Effector memory CD8-positive, alpha-beta T cell (primary cell): ENCODE measurements at regions not wholly inside any gene's neighbourhood (a gene's known extent, or its start where the extent isn't known, plus 50 kb on each side); places are given as distances from the start of the nearest gene placed in this dataset.
"Not testable (repeated sequence)": the region's sequence is repeated elsewhere in the genome, so short reads cannot be mapped to it uniquely, and the experiment has no call there.

Source experiments
- ATAC-seq: fragments of 150-1000 bp; cut with Tn5 transposase; replicated peaks from 2 replicates; pipeline ENCODE4 v1.10.0; 2021; ENCODE audit warnings: mild to moderate bottlenecking, moderate library complexity
- DNase-seq, 3 experiments: peaks; one replicate each; pipeline ENCODE4 v3.0.0; 2021
- H3K27ac Mint-ChIP-seq, 2 donors: one replicate each; pipeline ENCODE4 v1.8.0; 2022; ENCODE audit warnings: mild to moderate bottlenecking in 2 of 2, mixed read lengths in 2 of 2, moderate library complexity in 2 of 2
- H3K27me3 Mint-ChIP-seq, 2 donors: one replicate each; pipeline ENCODE4 v1.8.0; 2022; ENCODE audit warnings: mixed read lengths in 2 of 2
- H3K36me3 Mint-ChIP-seq: one replicate; pipeline ENCODE4 v1.8.0; 2022; ENCODE audit warnings: mild to moderate bottlenecking, moderate library complexity, mixed read lengths; ENCODE audit not compliant: insufficient read depth
- H3K4me1 Mint-ChIP-seq, 2 donors: one replicate each; pipeline ENCODE4 v1.8.0; 2022; ENCODE audit warnings: low read depth in 2 of 2, mixed read lengths in 2 of 2
- H3K4me3 Mint-ChIP-seq, 2 donors: one replicate each; pipeline ENCODE4 v1.8.0; 2022; ENCODE audit warnings: mild to moderate bottlenecking in 2 of 2, mixed read lengths in 2 of 2, moderate library complexity in 2 of 2
- H3K9me3 Mint-ChIP-seq, 2 donors: one replicate each; pipeline ENCODE4 v1.8.0; 2022; ENCODE audit warnings: mixed read lengths in 2 of 2

DNA sequence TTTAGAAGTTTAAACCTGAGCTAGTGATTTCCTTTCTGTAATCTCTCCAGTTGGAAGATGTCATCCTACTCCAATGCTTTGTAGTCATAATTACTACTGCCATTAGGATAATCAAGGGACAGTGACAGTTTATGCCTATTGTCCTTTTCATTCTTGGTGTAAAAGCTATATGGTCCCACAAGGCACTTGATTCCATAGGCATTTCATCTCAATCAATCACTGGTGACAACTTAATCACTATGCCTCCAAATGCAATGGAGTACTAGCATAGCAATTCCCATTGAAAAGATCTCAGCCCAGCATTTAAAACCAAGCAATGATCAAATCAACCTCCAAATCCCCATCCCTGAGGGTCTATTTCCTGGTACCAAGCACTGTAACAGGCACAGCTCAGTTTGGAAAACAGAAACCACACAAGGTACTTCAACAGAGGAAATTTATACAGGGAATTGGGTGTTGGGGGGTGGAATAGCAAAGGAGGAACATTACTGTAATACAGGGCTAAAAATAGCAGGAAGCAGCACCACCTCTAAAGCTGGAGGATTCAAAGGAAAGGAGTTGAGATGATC, 51.0 kb downstream of the FHIP2A start:
- ATAC-seq (no peak), DNase-seq (no peak)
- Mint-ChIP-seq H3K4me3 (no peak overlapping the region), H3K36me3 (no peaks in the 10 kb centered on the region), H3K27ac (no peak overlapping the region), H3K9me3 (no peaks in the 10 kb centered on the region), H3K4me1 (peaks cover 0 to 2% of the 10 kb centered on the region in 2 donors), H3K27me3 (peaks cover 23 to 36% of the 10 kb centered on the region in 2 donors)

DNA sequence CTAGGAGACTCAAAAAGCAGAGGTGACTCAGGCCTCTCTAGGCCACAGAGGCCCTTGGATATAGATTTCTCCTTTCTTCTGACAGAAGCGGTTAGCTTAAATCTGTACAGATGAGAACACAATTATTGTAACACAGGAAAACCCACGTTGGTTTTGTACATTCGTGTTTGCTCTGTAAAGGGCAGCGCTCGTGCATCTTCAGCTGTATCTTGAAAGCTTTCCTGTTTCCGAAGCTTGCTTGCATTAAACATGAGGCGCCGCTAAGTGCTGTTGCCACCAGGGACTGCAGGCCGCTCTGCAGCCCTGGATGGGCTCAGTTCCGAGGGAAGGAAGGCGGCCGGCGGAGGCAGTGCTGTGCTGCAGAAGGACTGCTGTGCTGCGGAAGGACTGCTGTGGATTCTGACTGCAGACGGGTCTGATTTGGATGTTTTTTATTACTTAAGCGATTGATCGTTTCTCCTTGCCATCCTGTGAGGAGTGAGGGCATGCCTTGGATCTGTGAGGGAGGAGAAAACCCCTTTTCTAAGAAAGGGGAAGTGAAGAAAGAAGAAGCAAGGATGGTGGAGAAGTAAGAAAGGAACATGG, 53.3 kb downstream of the FHIP2A start:
- peaks cover 8% of the 10 kb centered on the region in 2 donors for H3K4me1 Mint-ChIP-seq
- ATAC-seq (no peak), DNase-seq (no peak)
- no peak overlapping the region for H3K27ac Mint-ChIP-seq
- H3K36me3 Mint-ChIP-seq = no peaks in the 10 kb centered on the region
- peaks cover 29 to 46% of the 10 kb centered on the region in 2 donors for H3K27me3 Mint-ChIP-seq
- H3K4me3 Mint-ChIP-seq = no peak overlapping the region
- no peaks in the 10 kb centered on the region for H3K9me3 Mint-ChIP-seq

DNA sequence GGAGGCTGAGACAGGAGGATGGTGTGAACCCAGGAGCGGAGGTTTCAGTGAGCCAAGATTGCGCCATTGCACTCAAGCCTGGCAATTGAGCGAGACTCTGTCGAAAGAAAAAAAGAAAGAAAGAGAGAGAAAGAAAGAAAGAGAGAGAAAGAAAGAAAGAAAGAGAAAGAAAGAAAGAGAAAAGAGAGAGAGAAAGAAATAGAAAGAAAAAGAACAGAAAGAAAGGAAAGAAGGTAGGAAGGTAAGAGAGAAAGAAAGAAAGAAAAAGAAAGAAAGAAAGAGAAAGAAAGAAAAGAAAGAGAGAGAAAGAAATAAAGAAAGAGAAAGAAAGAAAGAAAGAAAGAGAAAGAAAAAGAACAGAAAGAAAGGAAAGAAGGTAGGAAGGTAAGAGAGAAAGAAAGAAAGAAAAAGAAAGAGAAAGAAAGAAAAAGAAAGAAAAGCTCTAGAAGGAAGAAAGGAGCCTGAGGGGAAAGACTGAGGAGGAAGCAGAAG, 54.1 kb downstream of the FHIP2A start:
- not testable (repeated sequence) for H3K9me3 Mint-ChIP-seq, ATAC-seq, H3K4me3 Mint-ChIP-seq, DNase-seq, H3K27ac Mint-ChIP-seq, H3K4me1 Mint-ChIP-seq, H3K36me3 Mint-ChIP-seq
- peaks cover 29 to 47% of the 10 kb centered on the region in 2 donors for H3K27me3 Mint-ChIP-seq

DNA sequence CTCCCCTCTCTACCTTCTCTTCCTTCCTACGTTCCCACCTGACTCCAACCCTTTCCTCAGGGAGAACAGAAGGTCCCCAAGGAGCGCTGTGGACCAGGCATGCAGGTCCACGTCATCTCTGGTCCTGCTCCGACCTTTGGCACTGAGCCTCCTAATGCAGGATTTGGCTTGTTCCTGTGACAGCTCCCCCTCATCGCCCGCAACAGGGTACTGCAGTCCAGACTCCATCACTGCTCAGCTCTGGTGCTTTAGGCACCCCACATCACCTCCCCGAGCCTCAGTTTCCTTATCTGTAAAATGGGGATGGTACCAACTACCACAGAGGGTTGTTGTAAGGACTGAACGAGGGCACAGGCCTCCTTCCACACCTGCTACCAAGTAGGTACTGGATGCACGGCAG, 54.6 kb downstream of the FHIP2A start:
- no peak for ATAC-seq
- H3K4me1 Mint-ChIP-seq = peaks cover 8% of the 10 kb centered on the region in 2 donors
- H3K9me3 Mint-ChIP-seq = no peaks in the 10 kb centered on the region
- H3K27me3 Mint-ChIP-seq = peaks cover 29 to 47% of the 10 kb centered on the region in 2 donors
- H3K36me3 Mint-ChIP-seq = no peaks in the 10 kb centered on the region
- no peak overlapping the region for H3K27ac Mint-ChIP-seq
- no peak for DNase-seq
- H3K4me3 Mint-ChIP-seq = no peak overlapping the region

DNA sequence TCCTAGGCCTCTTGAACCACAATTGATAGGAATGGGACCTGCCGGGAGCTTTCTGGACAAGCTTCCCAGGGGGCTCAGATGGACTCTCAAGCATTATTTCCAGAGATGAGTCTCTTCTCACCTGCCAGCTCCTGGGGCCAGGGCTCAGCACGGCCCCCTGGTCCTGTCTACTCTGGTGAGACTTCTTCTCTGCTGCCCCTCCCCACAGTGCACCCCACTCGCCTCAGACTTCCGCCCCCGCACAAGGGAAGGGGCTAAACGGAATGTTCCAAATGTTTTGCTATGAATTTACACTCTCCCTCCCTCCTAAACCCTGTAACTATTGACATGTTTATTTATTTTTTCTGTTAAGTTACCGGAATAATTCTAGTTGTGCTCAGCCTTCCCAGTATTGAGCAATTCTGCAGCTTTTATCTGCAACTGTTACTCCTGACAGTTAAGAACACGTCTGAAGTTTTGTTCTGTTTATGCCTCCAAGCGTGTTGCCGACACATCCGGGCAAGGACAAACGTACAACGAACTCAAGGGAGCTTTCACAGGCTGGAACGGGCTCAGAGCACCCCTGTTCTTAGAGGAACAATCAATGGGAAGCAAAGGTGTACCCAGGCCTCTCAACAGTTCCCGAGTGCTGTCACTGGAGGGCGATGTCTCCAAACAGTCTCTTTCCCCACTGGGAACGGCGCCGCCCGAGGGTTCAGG, 55.2 kb downstream of the FHIP2A start:
- H3K9me3 Mint-ChIP-seq = no peaks in the 10 kb centered on the region
- no peaks in the 10 kb centered on the region for H3K36me3 Mint-ChIP-seq
- ATAC-seq (peak; percentile 47), DNase-seq (peak in 1 of 3 experiments; percentile 5)
- H3K27me3 Mint-ChIP-seq = peaks cover 30 to 52% of the 10 kb centered on the region in 2 donors
- no peak overlapping the region for H3K4me3 Mint-ChIP-seq
- H3K27ac Mint-ChIP-seq = no peak overlapping the region
- H3K4me1 Mint-ChIP-seq = peaks cover 8% of the 10 kb centered on the region in 2 donors

DNA sequence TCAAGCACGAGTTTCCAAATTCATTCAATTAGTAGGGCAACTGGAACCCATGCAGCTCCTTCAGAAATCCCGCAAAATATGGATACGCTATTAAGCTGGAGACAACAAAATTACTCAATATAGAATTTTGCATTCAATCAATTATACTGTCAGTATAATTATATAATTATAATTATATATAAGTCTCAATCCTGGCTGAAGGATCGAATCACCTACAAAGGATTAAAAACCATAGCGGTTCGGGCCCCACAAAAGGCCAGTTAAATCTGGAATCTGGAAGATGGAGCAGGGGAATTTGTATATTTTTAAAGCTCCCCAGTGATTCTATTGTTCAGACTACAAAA, 55.7 kb downstream of the FHIP2A start:
- no peak for ATAC-seq
- DNase-seq = no peak
- H3K36me3 Mint-ChIP-seq = no peaks in the 10 kb centered on the region
- H3K4me3 Mint-ChIP-seq = no peak overlapping the region
- H3K9me3 Mint-ChIP-seq = no peaks in the 10 kb centered on the region
- H3K27ac Mint-ChIP-seq = no peak overlapping the region
- peaks cover 36 to 57% of the 10 kb centered on the region in 2 donors for H3K27me3 Mint-ChIP-seq
- peaks cover 8% of the 10 kb centered on the region in 2 donors for H3K4me1 Mint-ChIP-seq

DNA sequence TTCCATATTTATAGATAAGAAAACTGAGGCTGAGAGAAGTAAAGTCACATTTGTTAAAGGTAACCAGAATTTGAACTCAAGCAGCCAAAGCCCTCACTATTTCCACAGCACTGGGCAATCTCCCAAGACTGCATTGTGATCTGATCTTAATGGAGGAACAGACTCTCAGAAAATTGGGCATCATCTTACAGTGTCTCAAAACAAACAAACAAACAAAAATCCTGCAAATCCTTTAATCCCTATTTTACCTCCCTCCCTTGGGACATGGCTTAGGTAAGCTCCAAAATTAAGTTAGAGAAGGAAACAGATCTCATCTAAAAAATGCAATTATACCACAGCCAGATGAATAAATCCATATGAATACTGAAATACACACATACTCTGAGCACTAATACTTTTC, 57.5 kb downstream of the FHIP2A start:
- peaks cover 8% of the 10 kb centered on the region in 2 donors for H3K4me1 Mint-ChIP-seq
- ATAC-seq (no peak), DNase-seq (no peak)
- H3K27me3 Mint-ChIP-seq = peaks cover 49 to 55% of the 10 kb centered on the region in 2 donors
- H3K36me3 Mint-ChIP-seq = no peaks in the 10 kb centered on the region
- no peak overlapping the region for H3K4me3 Mint-ChIP-seq
- no peaks in the 10 kb centered on the region for H3K9me3 Mint-ChIP-seq
- no peak overlapping the region for H3K27ac Mint-ChIP-seq

DNA sequence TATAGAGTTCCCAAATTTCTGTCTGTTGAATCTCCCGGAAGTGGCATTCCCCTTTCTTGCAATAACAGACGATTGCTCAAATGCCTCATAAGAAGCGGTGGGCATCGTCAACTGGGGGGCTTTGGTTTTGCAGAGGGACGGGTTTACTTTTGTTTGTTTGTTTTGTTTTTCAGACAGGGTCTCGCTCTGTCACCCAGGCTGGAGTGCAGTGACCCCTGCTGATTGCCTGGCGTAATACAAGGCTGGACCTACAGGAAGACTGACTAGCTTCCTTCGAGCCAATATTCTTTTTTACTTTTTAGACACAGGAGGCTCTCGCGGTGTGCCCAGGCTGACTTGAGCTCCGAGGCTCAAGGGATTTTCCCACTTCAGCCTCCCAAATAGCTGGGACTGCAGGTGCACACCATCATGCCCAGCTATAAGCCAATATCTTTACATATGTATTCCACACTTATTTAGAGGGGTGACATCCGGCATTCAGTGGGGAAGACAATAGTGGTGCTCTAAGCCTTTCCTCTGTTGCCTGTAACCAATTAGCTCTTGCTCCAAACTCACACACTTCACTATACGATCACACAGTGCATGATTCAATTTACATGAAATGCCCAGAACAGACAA, 58.1 kb downstream of the FHIP2A start:
- ATAC-seq = peak; percentile 70
- DNase-seq = peak; percentile 33 to 35 (median 34)
- Mint-ChIP-seq H3K27me3 (peaks cover 51 to 53% of the 10 kb centered on the region in 2 donors), H3K4me1 (peaks cover 8% of the 10 kb centered on the region in 2 donors), H3K9me3 (no peaks in the 10 kb centered on the region), H3K4me3 (peak overlapping the region in 1 of 2 donors; percentile 6), H3K36me3 (no peaks in the 10 kb centered on the region), H3K27ac (peak overlapping the region in 1 of 2 donors; percentile 25)

DNA sequence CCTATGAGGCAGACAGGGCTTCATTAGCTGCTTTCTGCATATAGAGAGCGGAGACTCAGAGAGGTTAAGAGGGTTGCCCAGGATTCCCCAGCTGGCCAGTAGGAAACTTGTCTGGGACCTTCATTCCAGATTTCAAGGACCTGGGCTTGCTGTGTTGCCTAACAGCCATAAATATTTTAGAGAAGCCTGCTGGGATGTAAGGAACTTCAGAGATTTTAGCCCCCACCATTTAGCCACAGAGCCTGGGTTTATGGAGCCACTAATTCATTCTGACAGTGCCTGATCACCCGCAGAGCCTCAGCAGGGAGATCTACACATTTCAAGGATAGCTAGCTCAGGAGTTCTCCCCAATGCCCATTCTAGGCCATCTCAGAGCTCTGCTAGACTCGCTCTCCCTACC, 56.6 kb upstream of the TRUB1 start:
- ATAC-seq (no peak), DNase-seq (no peak)
- H3K36me3 Mint-ChIP-seq = no peaks in the 10 kb centered on the region
- peaks cover 6 to 8% of the 10 kb centered on the region in 2 donors for H3K4me1 Mint-ChIP-seq
- peaks cover 34 to 47% of the 10 kb centered on the region in 2 donors for H3K27me3 Mint-ChIP-seq
- no peaks in the 10 kb centered on the region for H3K9me3 Mint-ChIP-seq
- H3K27ac Mint-ChIP-seq = no peak overlapping the region
- no peak overlapping the region for H3K4me3 Mint-ChIP-seq

DNA sequence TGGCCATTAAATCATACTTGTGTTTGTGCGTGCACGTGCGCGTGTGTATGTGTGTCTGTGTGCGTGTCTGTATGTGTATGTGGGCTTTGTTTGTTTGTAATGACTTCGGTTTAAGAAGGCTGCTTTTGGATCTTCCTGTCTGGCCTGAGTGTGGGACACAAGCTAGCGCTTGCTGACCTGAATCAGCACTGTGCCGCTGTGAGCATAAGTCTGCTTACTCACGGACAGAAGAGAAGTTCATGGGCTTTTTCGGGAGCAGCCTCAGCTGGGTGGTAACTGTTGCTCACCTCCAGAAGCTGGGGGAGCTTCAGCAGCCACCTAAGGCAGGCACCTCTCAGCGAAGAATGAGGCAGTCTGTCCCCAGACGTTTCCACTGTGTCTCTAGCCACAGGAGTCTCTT, 56.1 kb upstream of the TRUB1 start:
- ATAC-seq (no peak), DNase-seq (no peak)
- Mint-ChIP-seq H3K36me3 (no peaks in the 10 kb centered on the region), H3K27me3 (peaks cover 29 to 43% of the 10 kb centered on the region in 2 donors), H3K4me1 (peaks cover 6 to 8% of the 10 kb centered on the region in 2 donors), H3K9me3 (no peaks in the 10 kb centered on the region), H3K4me3 (no peak overlapping the region), H3K27ac (no peak overlapping the region)

DNA sequence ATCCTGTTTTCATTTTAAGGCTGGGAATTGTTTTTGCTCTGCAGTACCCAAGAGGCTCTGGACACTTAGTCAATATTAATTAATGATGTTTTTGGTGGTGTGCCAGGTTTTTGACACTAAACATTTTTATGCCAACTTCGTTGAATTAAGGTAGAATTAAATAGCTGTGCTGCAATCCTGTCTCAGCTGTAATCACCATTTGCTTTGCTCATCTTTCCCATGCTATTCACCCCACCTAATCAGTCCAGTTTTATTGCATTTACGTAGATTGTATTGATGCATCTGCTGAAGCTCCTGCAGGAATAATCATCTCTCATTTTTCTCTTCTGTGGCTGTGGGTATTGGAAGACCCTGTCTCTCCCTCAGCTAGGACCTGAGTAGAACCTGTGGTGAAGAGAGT, 52.6 kb upstream of the TRUB1 start:
- H3K9me3 Mint-ChIP-seq = no peaks in the 10 kb centered on the region
- H3K27me3 Mint-ChIP-seq = peaks cover 32 to 58% of the 10 kb centered on the region in 2 donors
- no peaks in the 10 kb centered on the region for H3K4me1 Mint-ChIP-seq
- ATAC-seq (no peak), DNase-seq (no peak)
- no peaks in the 10 kb centered on the region for H3K36me3 Mint-ChIP-seq
- H3K4me3 Mint-ChIP-seq = no peak overlapping the region
- no peak overlapping the region for H3K27ac Mint-ChIP-seq
